ENCODE measurements at regions not wholly inside any gene's neighbourhood (a gene's known extent, or its start where the extent isn't known, plus 50 kb on each side); places are given as distances from the start of the nearest gene placed in this dataset.

DNA sequence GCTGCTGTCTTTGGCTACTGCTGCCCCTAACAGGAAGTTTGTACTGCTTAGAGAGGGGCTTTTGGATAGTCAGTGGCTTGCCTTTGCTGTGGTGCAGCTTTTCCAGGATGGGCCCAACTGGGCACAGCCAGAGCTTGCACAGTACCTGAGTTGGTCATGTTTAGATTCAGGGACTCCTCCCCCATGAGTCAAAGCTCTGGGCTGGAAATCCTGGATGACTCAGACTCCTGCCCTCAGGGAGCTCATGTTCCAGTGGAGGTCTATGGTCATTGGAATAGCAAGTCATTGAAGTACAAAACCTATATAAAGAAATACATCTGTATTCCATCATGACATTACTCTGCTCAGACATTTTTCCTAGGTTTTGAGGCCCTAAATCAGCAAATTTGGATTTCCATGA is 66.7 kb upstream of the PJA1 start:
- no peak for DNase-seq (ENCODE audit: low read depth in 3 of 3, low spot score in 1 of 3)

GRCh38 chrX:69229436-69229835 is 64.2 kb upstream of the PJA1 start:
- no peak for DNase-seq (ENCODE audit: low read depth in 3 of 3, low spot score in 1 of 3)

GRCh38 chrX:69228732-69229131 is 63.5 kb upstream of the PJA1 start:
- DNase-seq (ENCODE audit: low read depth in 3 of 3, low spot score in 1 of 3): no peak

DNA sequence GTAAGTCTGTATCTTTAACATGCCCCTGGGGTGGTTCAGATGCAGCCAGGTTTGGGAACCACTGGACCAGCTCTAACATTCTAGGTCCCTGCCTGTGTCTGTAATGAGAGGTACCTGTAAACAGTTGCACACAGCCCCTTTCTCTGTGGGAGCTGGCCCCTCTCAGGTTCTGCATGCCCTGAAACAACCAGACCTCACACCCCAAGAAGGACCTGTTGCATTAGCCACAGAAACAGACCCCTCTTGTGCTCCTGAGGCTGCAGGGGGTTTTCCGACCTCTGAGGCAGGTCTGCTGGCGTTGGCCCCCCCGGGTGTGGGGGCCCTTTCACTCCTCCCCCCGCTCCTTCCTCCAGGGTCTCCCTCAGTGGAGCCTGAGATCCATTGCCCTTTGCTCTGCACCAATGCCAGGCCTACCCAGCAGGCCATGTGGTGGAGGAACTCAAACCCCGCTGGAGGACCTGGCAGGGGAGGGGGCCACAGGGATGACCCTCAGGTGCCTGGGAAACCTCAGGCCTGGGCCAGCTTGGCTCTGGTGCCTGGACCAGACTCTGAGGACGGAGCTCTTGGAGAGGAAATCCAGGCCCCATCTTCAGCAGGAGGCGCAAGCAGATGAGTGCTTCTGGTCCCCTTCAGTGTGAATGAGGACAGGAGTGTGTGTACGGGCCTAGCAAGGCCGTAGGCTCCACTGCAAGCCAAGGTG is 61.4 kb upstream of the PJA1 start:
- DNase-seq (ENCODE audit: low read depth in 3 of 3, low spot score in 1 of 3): no peak

GRCh38 chrX:69222103-69223090 is 57.1 kb upstream of the PJA1 start:
- peak; percentile 24 to 58 (median 45) for DNase-seq (ENCODE audit: low read depth in 3 of 3, low spot score in 1 of 3)

DNA sequence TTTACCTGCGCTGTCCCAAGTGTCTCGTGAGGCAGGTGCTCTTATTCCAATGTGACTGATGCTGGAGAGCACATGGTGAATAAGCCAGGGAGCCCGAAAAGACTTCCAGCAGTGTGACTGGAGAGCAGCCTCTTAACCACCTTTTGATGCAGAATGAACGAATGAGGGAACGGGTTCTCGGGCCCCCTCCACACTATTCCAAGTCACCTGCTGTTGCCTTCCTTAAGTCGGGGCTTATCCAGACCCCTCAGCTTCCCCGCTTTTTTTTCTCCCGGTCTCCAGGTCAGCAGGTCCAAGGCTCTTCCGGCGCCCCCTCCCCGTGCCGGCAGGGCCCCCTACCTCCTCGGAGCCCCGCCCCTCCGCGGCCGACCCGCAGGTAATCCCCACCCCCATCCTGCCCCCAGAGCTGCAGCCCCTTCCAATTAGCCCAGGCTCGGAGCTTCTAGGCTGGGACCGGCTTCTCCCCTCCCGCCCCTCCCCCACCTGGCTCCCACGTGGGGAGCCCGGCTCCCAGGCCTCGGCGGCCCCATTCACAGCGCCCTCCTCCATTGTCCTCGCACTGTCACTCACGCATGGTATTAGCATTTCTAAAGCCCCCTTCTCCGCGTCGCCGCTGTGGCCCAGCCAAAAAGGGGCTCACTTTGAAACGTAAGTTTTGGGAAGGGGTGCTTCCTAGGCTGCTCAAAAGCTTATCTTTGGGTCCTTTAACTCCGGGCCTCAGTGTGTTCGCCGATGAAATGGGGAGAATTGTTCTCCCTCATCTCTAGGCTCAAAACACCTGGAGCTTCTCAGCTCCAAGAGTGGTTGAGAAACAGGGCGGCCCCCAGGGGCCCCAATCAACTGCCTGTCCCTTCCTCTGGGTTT is 56.2 kb upstream of the PJA1 start:
- DNase-seq (ENCODE audit: low read depth in 3 of 3, low spot score in 1 of 3): no peak

GRCh38 chrX:69218407-69218997 is 53.2 kb upstream of the PJA1 start:
- no peak for DNase-seq (ENCODE audit: low read depth in 3 of 3, low spot score in 1 of 3)

DNA sequence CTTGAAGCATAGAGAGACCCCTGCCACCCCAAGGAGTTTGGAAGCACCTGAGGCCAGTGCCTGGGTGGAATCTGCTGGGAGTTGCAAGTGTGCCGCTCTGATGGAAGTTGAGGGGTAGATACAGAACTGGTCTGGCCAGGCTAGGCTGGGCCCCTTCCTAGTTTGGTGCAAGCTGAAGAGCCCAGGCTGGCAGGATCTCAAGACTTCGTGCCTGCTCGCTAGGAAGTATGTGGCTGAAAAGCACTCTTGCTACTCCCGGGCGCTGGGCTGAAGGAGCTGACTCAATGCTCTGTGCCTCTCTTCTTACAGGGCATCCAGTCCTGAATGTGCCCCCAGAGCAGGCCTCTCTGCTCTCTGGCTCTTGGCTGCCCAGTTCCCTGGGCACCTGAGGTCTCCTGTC is 51.7 kb upstream of the PJA1 start:
- no peak for DNase-seq (ENCODE audit: low read depth in 3 of 3, low spot score in 1 of 3)

GRCh38 chrX:69216446-69216845 is 51.2 kb upstream of the PJA1 start:
- DNase-seq (ENCODE audit: low read depth in 3 of 3, low spot score in 1 of 3): no peak

GRCh38 chrX:69215161-69215875 is 50.1 kb upstream of the PJA1 start:
- DNase-seq (ENCODE audit: low read depth in 3 of 3, low spot score in 1 of 3): no peak

Data from stimulated activated CD4-positive, alpha-beta T cell treated with anti-CD3 and anti-CD28 coated beads, TNF-alpha, amount 100 ng/mL, for 1 hour (primary cell).